ENCODE measurements at regions not wholly inside any gene's neighbourhood (a gene's known extent, or its start where the extent isn't known, plus 50 kb on each side); places are given as distances from the start of the nearest gene placed in this dataset.

GRCh38 chr9:7241694-7242093, 483.9 kb downstream of the KDM4C start:
- TF ChIP-seq TAF1 (IDR thresholded peaks at IDR 0.05; ENCODE audit: borderline replicate concordance, low read depth, low read length) (no peak), POLR2A (IDR thresholded peaks at IDR 0.05; ENCODE audit: low read depth, low read length) (no peak)
